Gastroesophageal sphincter (tissue), 3 donors: ENCODE measurements at regions not wholly inside any gene's neighbourhood (a gene's known extent, or its start where the extent isn't known, plus 50 kb on each side); places are given as distances from the start of the nearest gene placed in this dataset.

ENCODE experiments used
- CTCF ChIP-seq, 4 experiments: fragments of 200-600 bp in 2 of 4; fragments of 450-650 bp in 2 of 4; sonication (generic) in 1 of 4; IDR thresholded peaks; one replicate each; pipeline ENCODE4 v1.5.1; 2017 to 2019; ENCODE audit warnings: antibody characterized with exemption in 4 of 4, mild to moderate bottlenecking in 2 of 4, moderate library complexity in 2 of 4
- EP300 ChIP-seq: sonication (generic); formaldehyde crosslinking; IDR thresholded peaks from one replicate; pipeline ENCODE4 v1.6.1; 2017; ENCODE audit warnings: antibody characterized with exemption, mild to moderate bottlenecking

GRCh38 chr12:77372494-77372893 lies 307.1 kb upstream of the E2F7 start:
- no peak for TF ChIP-seq CTCF (IDR thresholded peaks at IDR 0.05)
- TF ChIP-seq EP300: no peak
